ENCODE measurements at regions not wholly inside any gene's neighbourhood (a gene's known extent, or its start where the extent isn't known, plus 50 kb on each side); places are given as distances from the start of the nearest gene placed in this dataset.

GRCh38 chr1:74953622-74954021 is 180.6 kb upstream of the LHX8 start:
- no peak for TF ChIP-seq POLR2AphosphoS5 (IDR thresholded peaks at IDR 0.05)
- TF ChIP-seq CTCF (IDR thresholded peaks at IDR 0.05 in 8 of 11, conservative IDR thresholded peaks at IDR 0.05 in 3 of 11) = no peak
- no peak for TF ChIP-seq POLR2A (IDR thresholded peaks at IDR 0.05)

All from spleen (tissue), 7 donors.